Stimulated activated CD8-positive, alpha-beta memory T cell treated with anti-CD3 and anti-CD28 coated beads, Interleukin-2, amount 100 ng/mL, for 1 hour (primary cell): ENCODE measurements at regions not wholly inside any gene's neighbourhood (a gene's known extent, or its start where the extent isn't known, plus 50 kb on each side); places are given as distances from the start of the nearest gene placed in this dataset.
A peak's percentile ranks its signal among the peaks of the same experiment; 100 is the strongest.

ENCODE experiments used
- DNase-seq, 2 donors: peaks; one replicate each; pipeline ENCODE4 v3.0.0-alpha.2; 2020; ENCODE audit warnings: low read depth in 2 of 2

DNA sequence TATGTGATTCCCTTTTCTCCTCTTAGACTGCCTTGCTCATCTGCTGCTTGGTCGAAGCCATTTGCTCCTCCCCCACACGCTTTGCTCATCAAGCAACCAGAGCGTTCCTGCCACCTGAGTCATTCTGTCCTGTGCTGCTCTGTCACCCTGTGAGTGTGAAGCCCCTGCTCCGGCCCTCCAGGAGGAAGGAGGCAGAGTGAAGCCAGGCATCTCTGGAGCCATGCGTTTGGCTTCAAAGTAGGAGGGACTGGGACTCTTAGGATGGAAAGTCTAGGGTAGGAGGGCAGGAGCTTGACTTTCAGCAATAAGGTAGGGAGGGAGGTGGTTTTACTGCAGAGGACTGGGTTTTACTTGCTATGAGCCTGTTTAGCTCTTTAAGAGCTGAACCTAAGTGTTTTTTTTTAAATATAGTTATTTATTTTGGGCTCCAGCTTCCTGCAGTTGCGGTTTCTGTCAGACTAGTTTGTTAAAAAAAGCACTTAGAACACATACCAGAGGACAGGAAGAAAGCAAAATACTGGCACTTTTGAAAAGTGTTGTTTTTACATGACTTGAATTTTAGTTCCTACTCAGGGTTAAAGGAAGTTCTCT lies 63.6 kb downstream of the SPINK2 start:
- peak; percentile 43 to 47 for DNase-seq

DNA sequence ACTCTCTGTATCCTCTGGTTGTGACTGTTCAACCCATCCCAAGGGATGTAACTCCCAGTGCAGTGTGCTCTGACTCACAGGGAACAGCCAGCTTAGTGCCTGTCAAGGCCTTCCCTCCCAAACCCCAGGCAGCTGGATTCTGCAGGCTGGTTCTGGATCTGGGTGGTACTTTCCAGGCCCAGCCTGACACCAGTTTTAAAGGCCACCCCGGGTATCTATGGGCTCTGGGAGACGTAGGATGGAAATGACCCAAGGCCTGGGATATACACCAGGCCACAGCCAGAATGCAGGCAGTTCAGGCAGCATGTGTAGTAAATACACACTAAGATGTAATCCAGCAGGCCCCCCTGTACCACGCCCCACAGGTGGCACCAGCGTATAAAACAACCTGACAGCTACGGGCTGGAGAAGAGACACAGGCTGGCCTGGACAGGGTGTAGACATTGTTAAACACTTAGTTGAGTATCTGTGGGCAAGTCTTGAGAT lies 64.2 kb downstream of the SPINK2 start:
- no peak for DNase-seq

DNA sequence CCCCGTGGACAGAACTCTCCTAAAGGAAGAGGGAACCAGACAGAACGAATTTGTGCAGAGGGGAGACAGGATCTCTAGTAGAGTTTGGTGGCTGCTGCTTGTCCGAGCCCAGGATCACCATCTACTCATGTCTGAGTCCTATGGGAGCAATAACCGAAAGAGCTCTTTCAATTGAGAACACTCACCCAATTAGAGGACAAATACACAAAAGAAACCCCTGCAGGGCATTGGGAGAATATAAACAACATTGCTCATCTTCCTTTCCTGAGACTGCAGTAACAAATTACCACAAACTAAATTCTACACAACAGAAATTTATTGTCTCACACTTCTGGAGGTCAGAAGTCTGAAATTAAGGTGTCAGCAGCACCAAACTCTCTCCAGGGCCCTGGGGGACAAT lies 65.6 kb downstream of the SPINK2 start:
- DNase-seq = no peak

DNA sequence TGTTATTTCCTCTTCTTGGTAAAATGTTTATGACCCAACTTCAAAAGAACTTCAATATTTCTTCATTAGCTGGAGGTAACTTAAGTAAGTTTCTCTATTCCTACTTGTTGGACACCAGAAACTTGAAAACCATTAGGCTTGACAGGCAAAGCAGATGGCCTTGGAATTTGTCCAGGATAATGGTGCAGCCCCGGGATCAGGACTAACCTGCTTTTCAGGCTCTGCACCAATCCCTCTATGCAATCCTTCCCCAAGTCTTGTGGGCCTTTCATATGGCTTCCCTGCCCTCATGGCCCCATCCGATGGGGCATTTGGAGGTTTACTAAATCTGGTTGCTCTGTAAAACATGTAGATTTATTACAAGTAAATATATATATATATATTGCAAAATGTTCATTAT lies 68.5 kb downstream of the SPINK2 start:
- DNase-seq = no peak

DNA sequence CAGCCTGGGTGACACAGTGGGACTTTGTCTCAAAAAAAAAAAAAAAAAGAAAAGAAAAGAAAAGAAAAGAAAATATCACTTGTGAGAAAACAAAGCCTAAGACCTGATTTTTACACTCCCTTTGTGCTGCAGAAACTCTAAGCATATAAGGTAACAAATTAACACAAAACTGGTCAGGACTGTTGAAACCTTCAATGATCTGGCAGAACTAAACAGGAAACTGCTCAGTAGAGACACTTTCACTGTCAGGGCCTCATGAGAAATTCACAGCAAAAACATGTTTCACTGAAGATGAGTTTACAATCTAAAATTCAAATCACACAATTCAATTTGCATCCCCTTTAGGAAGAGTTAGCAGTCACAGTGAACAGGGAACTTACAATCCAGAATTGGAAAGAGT lies 69.1 kb upstream of the HOPX start:
- no peak for DNase-seq

DNA sequence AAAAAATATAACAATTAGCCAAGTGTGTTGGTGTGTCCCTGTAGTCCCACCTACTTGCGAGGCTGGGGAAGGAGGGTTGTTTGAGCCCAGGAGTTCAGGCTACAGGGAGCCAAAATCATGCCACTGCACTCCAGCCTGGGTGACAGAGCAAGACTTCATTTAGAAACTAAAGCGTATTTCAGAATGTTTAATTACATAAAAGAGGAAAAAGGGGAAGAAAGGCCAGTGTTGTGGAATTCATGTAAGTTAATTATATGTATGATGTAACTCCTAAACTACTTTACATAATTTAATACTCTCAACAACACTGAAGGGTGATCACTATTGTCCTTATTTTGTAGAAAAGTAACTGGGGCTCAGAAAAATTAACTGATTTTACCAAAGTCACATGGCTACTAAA lies 67.2 kb upstream of the HOPX start:
- DNase-seq = no peak

DNA sequence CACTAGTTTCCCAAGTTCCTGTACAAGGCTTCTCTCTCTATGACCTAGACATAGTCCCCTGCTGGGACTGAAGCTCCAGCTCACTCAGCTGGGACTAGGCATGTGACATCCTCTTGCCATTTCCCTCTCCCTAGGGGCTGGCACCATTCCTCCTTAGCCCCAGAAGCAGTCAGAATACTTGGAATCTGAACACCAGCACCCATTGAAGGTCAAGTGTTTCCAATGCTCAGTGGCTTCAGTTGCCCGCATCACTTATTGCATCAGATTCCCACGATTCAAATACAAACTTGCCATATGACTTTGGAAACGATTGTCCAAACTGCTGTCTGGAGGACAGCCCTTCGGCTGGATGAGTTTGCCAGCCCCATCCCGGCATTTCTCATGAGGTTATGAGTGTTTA lies 65.5 kb upstream of the HOPX start:
- DNase-seq = no peak

DNA sequence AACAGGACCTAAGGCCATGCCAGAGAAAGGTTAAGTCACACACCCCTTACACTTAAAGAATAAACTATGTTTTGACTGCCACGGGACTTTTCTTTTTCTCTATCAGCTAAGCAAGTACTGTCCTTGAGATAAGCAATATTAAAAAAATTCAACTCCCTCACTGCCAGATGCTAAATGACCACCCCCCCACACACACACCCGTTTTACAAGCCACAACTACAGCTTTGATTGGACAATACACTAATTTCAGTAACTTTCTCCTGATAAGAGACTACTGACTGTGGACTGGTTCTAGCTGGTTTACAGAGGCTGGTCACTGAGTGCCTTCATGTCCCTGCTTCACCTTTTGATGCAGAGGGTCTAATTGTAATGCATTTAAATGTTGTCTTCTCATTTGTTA lies 63.9 kb upstream of the HOPX start:
- no peak for DNase-seq

DNA sequence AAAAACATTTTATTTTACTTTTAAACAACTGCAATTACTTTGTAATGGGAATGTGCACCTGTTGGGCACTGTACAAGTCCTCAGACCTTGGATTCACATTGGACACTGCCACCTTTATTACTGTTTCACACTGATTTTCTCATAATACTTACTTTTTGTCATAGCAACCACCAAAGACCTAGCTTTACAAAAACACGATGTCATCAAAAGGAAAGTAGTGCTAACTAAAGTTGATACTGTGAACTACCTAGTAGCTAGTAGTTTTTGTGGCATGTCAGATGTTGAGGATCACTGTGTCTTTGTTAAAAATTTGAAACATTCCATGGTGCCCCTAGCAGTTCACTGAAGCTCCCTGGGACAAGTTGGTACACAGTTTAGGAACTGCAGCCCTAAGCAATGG lies 62.9 kb upstream of the HOPX start:
- no peak for DNase-seq

DNA sequence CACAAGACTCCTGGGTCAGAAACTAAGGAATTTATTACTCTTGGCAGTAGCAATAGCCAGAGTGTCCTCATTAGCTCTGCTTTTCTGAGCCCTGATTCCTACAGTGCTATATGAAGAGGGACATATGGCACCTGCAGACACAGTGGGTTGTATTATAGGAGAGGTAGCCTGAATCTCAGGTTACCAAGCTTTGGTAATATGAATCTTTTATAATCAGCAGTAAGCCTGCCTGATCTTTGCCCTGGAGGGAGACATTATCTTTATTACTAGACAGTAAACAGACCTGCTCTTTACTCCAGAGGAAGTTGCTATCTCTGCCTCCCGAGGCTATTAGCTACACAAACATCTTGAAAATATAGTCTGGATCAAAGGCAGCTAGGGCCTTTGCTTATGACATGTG lies 62.5 kb upstream of the HOPX start:
- DNase-seq = no peak

DNA sequence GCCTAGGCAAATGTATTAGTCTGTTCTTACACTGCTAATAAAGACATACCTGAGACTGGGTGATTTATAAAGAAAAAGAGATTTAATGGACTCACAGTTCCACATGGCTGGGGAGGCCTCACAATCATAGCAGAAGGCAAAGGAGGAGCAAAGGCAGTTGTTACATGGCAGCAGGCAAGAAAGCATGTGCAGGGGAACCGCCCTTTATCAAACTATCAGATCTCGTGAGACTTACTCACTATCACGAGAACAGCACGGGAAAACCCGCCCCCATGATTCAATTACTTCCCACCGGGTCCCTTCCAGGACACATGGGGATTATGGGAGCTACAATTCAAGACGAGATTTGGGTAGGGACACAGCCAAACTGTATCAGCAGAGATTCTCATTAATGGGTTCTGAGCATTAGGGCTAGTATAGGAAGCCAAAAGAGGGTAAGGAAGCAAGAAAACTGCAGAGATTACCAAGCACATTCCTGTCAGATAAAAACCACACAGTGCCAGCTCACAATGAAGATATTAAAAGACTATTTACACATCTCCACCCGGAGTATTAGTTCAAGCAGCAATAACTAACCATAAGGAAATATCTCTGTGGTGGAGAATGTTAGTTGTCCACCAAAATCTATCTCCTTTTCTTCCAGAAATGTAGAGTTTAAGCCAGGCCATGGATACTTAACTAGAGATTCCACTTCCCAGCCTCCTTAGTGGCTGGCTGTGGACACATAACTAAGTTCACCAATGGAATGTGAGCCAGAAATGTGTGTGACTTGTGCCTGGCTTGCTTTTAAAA lies 61.2 kb upstream of the HOPX start:
- DNase-seq = no peak

DNA sequence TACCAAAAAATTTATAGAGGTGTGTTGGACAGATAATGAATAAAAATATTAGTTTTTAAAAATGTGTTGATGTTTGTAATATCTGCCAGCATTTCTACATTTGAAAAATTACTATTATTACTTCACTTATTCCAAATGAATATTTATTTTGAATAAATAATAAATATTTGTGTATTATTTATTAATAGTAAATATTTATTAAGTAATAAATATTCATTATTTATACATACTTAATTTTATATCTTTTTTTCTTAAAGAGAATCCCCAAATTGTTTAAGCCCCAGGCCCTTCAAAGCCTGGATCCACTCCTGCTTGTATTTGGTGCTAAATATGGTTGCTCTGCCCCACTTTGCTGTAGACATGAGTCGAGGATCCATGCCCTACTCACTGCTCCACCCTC lies 60.5 kb upstream of the HOPX start:
- no peak for DNase-seq

DNA sequence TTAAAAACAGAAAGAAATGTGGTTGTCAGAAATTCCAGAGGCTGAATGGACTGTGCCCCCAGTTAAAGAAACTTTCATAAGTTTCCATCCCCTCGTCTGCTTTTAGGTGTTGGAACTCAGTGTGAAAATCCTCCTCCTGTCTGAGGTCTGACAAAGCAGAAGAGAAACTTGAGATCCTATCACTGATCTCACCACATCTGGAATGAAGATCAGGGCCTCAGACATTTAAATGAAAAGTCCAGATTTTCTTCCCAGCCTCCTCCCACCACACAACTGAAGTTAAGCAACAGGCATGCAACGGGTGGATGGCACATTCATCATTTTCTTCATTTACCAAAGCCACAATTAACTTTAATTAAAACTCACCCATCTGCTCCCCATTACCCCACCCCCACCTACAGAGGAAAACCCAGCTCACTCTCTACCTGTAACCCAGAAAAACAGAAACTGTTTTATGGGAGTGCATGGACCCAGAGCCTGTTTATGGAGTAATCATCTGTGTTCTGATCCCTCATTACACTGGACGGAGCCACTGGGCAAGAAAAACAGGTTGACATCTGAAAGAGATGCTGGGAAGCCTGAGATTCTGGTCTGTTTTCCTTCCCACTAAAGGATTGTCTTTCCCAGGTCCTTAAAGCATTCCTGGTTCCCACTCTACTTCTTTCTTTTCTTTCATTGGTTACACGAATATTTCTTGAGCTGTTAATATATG lies 58.1 kb upstream of the HOPX start:
- no peak for DNase-seq

DNA sequence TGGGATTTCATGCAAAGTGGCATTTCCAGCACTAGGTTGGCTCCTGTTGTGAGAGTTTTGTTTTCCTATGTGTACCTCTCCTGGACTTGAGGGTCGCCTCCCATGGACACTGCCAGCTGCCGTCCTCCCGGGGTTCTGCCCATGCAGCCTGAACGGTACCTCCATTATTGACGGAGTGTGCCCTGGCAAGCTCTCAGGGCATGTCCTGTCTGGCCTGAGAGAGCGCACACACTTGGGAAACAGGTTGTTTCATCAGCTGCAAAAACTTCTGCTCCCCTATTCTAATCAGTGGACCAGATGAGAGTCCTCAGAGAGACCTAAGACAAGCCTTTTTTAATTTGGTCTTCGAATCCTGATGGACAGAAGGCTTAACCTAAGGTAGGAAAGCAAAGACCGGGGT lies 56.6 kb upstream of the HOPX start:
- DNase-seq = no peak

DNA sequence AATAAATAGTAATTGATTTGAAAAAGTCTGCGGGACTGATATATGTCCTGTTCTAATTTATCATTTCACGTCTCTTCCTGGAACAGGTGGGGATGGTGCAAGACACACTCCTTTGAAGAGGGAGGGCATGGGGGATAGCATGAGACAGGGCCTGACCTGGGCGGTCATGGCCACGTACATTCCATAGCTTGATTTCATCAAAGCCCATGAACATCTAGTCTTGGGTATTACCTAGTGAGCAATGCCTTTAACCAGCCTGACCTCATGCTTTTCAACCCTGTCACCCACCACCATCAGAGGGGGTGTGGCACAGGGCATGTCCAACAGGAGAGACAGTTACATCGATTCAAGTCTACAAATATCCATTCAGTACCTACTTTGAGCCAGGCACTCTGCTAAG lies 52.3 kb upstream of the HOPX start:
- no peak for DNase-seq

DNA sequence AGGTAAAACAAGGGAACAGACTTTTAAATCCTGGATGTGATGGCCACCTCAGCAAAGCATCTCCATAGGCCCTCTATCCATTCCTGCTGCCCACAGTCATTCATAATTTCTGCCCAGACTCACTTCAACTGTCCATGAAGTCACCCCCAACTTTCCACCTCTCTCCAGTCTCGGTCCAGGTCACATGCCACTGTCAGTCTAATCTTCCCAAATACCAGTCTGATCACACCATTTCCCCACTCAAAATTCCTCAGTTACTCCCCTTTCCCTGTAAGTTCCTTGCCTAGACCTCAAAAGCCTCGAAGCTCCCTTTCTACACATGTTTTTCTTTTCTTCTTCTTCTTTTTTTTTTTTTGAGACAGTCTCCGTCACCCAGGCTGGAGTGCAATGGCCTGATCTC lies 51.2 kb upstream of the HOPX start:
- DNase-seq = no peak

DNA sequence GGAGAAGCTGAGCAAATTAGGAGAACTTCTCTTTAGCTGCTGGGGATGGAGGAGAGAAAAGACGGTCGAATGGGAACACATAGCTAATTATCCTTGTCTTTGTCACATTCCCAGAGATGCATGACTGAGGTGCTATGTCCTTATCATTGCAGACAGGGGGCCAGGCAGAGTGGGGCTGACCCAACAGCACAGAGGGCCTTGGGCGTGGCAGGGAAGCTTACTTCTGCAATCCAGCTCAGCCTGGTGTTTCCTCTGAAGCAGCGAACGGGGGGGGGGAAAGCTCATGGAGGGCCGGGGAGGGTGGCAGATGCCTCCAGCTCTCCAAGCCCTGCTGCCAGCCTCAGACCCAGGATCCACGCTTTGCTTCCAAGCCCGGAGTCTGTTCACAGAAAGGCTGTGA lies 50.8 kb upstream of the HOPX start:
- no peak for DNase-seq
